Stimulated activated CD8-positive, alpha-beta memory T cell treated with anti-CD3 and anti-CD28 coated beads, Interleukin-7, amount 100 ng/mL, for 1 hour (primary cell): ENCODE measurements at regions not wholly inside any gene's neighbourhood (a gene's known extent, or its start where the extent isn't known, plus 50 kb on each side); places are given as distances from the start of the nearest gene placed in this dataset.

Source experiments
- DNase-seq, 2 donors: peaks; one replicate each; pipeline ENCODE4 v3.0.0-alpha.2; 2020; ENCODE audit warnings: low read depth in 2 of 2

- no peak for DNase-seq
Observed at GRCh38 chr3:181855825-181856224, 144.1 kb downstream of the SOX2 start.

- no peak for DNase-seq
Observed at GRCh38 chr3:181859518-181859917, 147.8 kb downstream of the SOX2 start.

GRCh38 chr3:181860235-181860634 is 148.5 kb downstream of the SOX2 start:
- DNase-seq: no peak

- DNase-seq: no peak
Observed at GRCh38 chr3:181862502-181862901, 150.8 kb downstream of the SOX2 start.

- no peak for DNase-seq
Observed at GRCh38 chr3:181868576-181869082, 156.9 kb downstream of the SOX2 start.

GRCh38 chr3:181872887-181873286 is 161.2 kb downstream of the SOX2 start:
- DNase-seq: no peak

- no peak for DNase-seq
Observed at GRCh38 chr3:181879926-181880325, 168.2 kb downstream of the SOX2 start.

- DNase-seq: no peak
Observed at GRCh38 chr3:181880331-181880730, 168.6 kb downstream of the SOX2 start.

- DNase-seq: no peak
Observed at GRCh38 chr3:181881749-181882148, 170.0 kb downstream of the SOX2 start.

GRCh38 chr3:181885868-181886630 is 174.3 kb downstream of the SOX2 start:
- DNase-seq: no peak

- no peak for DNase-seq
Observed at GRCh38 chr3:181886676-181887075, 175.0 kb downstream of the SOX2 start.

- no peak for DNase-seq
Observed at GRCh38 chr3:181887685-181888084, 176.0 kb downstream of the SOX2 start.

GRCh38 chr3:181888234-181888633 is 176.5 kb downstream of the SOX2 start:
- no peak for DNase-seq

- no peak for DNase-seq
Observed at GRCh38 chr3:181892848-181893247, 181.1 kb downstream of the SOX2 start.

GRCh38 chr3:181896605-181897004 is 184.9 kb downstream of the SOX2 start:
- DNase-seq: no peak

GRCh38 chr3:181899702-181900101 is 188.0 kb downstream of the SOX2 start:
- no peak for DNase-seq

GRCh38 chr3:181901626-181902025 is 189.9 kb downstream of the SOX2 start:
- DNase-seq: no peak

- DNase-seq: no peak
Observed at GRCh38 chr3:181906338-181906737, 194.6 kb downstream of the SOX2 start.

- DNase-seq: no peak
Observed at GRCh38 chr3:181909241-181909640, 197.5 kb downstream of the SOX2 start.

GRCh38 chr3:181912384-181912783 is 200.7 kb downstream of the SOX2 start:
- no peak for DNase-seq

GRCh38 chr3:181913254-181913653 is 201.5 kb downstream of the SOX2 start:
- DNase-seq: no peak

- DNase-seq: no peak
Observed at GRCh38 chr3:181915551-181915950, 203.8 kb downstream of the SOX2 start.

- no peak for DNase-seq
Observed at GRCh38 chr3:181916013-181916412, 204.3 kb downstream of the SOX2 start.

- no peak for DNase-seq
Observed at GRCh38 chr3:181917027-181917426, 205.3 kb downstream of the SOX2 start.
